Endothelial cell of umbilical vein (primary cell): ENCODE measurements at regions not wholly inside any gene's neighbourhood (a gene's known extent, or its start where the extent isn't known, plus 50 kb on each side); places are given as distances from the start of the nearest gene placed in this dataset.

ENCODE experiments used
- BruUV-seq: library from RNA; stranded (reverse); fragments of 400-500 nt; replicated peaks from 2 replicates; lab custom pipeline; 2021; lab: Mats Ljungman, UMichigan
- CTCF ChIA-PET: fragments of 300-600, 350-600 bp; sonication (Branson Sonifier 250); formaldehyde crosslinking; loops from one replicate; lab custom pipeline; 2021; ENCODE audit warnings: antibody characterized with exemption, inconsistent platforms; lab: Charles Lee
- POLR2A ChIA-PET: fragments of 300-600, 350-600 bp; sonication (Branson Sonifier 250); formaldehyde crosslinking; loops from one replicate; lab custom pipeline; 2021; ENCODE audit warnings: antibody characterized with exemption, inconsistent platforms; lab: Charles Lee
- DNase-seq: peaks from one replicate; pipeline ENCODE4 v3.0.0-alpha.2; 2011; ENCODE audit warnings: low read depth, low spot score
- FAIRE-seq: peaks from 2 replicates; lab custom pipeline; 2011; peaks lifted over from hg19 to GRCh38; lab: Jason Lieb, UNC
- H2AFZ ChIP-seq: 2 replicates; pipeline ENCODE4 v1.6.0; 2012; ENCODE audit warnings: low read depth, low read length, control low read depth, inconsistent platforms
- H3K27ac ChIP-seq: 2 replicates; pipeline ENCODE4 v1.5.1; 2011; ENCODE audit warnings: low read depth, mild to moderate bottlenecking, control low read depth, low read length, moderate library complexity; ENCODE audit not compliant: insufficient read depth
- H3K27me3 ChIP-seq, 2 experiments: 2 replicates each; pipeline versions ENCODE4 v1.6.0 to v1.6.1; 2011; ENCODE audit warnings: low read length in 2 of 2, mixed read lengths in 1 of 2; ENCODE audit not compliant: control insufficient read depth in 2 of 2, insufficient read depth in 2 of 2
- H3K36me3 ChIP-seq, 2 experiments: 2 replicates in 1 of 2; 3 replicates in 1 of 2; pipeline ENCODE4 v1.5.1; 2011; ENCODE audit warnings: low read length in 2 of 2, mild to moderate bottlenecking in 1 of 2, moderate library complexity in 1 of 2; ENCODE audit not compliant: control insufficient read depth in 2 of 2, insufficient read depth in 2 of 2; ENCODE audit errors: extremely low read depth in 1 of 2
- H3K4me1 ChIP-seq: 3 replicates; pipeline ENCODE4 v1.5.1; 2011; ENCODE audit warnings: mild to moderate bottlenecking, low read length; ENCODE audit not compliant: control insufficient read depth, insufficient read depth; ENCODE audit errors: extremely low read depth
- H3K4me2 ChIP-seq: 2 replicates; pipeline ENCODE4 v1.6.1; 2011; ENCODE audit warnings: low read length, control low read depth, mixed read lengths; ENCODE audit not compliant: insufficient read depth
- H3K4me3 ChIP-seq, 3 experiments: fragments of 200-600 bp in 1 of 3; sonication (generic), shearing (Covaris generic) in 1 of 3; replicated peaks in 1 of 3; 2 replicates each; pipeline ENCODE4 v1.5.1; 2011 to 2016; ENCODE audit warnings: control low read depth in 3 of 3, low read length in 3 of 3, mild to moderate bottlenecking in 2 of 3, inconsistent platforms in 1 of 3, low read depth in 1 of 3, moderate library complexity in 1 of 3; ENCODE audit not compliant: insufficient read depth in 1 of 3
- H3K79me2 ChIP-seq: 2 replicates; pipeline ENCODE4 v1.6.0; 2012; ENCODE audit warnings: low read length, inconsistent platforms; ENCODE audit not compliant: control insufficient read depth, insufficient read depth
- H3K9ac ChIP-seq: replicated peaks from 2 replicates; pipeline ENCODE3; 2011; ENCODE audit warnings: low read length, control low read depth; ENCODE audit not compliant: insufficient read depth; ENCODE audit errors: extremely low read depth
- H3K9me1 ChIP-seq: replicated peaks from 3 replicates; pipeline ENCODE4 v1.6.0; 2011; ENCODE audit warnings: mild to moderate bottlenecking, low read length; ENCODE audit not compliant: control insufficient read depth, insufficient read depth; ENCODE audit errors: extremely low read depth
- H3K9me3 ChIP-seq: replicated peaks from 2 replicates; pipeline ENCODE4 v1.5.1; 2012; ENCODE audit warnings: low read length, inconsistent platforms; ENCODE audit not compliant: control insufficient read depth, insufficient read depth
- H4K20me1 ChIP-seq: replicated peaks from 2 replicates; pipeline ENCODE3; 2011; ENCODE audit warnings: mild to moderate bottlenecking, low read length; ENCODE audit not compliant: control insufficient read depth, insufficient read depth; ENCODE audit errors: extremely low read depth
- CTCF ChIP-seq, 2 donors: IDR thresholded peaks; 1 replicate in 1 of 2; 2 replicates in 1 of 2; pipeline ENCODE4 v1.5.1; 2011; ENCODE audit warnings: low read length in 2 of 2, mild to moderate bottlenecking in 2 of 2, moderate library complexity in 2 of 2, control low read depth in 1 of 2, inconsistent platforms in 1 of 2, low read depth in 1 of 2; ENCODE audit not compliant: insufficient read depth in 1 of 2; ENCODE audit errors: extremely low read depth in 1 of 2
- EZH2 ChIP-seq: IDR thresholded peaks from 2 replicates; pipeline ENCODE4 v1.6.1; 2012; ENCODE audit warnings: borderline replicate concordance, low read depth, mild to moderate bottlenecking, moderate library complexity, low read length, inconsistent platforms; ENCODE audit not compliant: severe bottlenecking
- FOS ChIP-seq: IDR thresholded peaks from 2 replicates; pipeline ENCODE4 v1.6.1; 2011; ENCODE audit warnings: mild to moderate bottlenecking, low read length, moderate library complexity, borderline replicate concordance; ENCODE audit not compliant: insufficient read depth
- GATA2 ChIP-seq: IDR thresholded peaks from 2 replicates; pipeline ENCODE4 v1.7.0; 2011; ENCODE audit warnings: low read depth, mild to moderate bottlenecking, moderate library complexity, mixed read lengths, low read length; ENCODE audit not compliant: insufficient read length, insufficient read depth
- JUN ChIP-seq: IDR thresholded peaks from 2 replicates; pipeline ENCODE4 v1.6.1; 2011; ENCODE audit warnings: borderline replicate concordance, low read depth; ENCODE audit not compliant: insufficient read length, insufficient read depth
- MAX ChIP-seq: IDR thresholded peaks from 2 replicates; pipeline ENCODE4 v1.6.1; 2011; ENCODE audit not compliant: insufficient read depth, insufficient read length
- MYC ChIP-seq: IDR thresholded peaks from one replicate; pipeline ENCODE4 v1.6.1; 2011; ENCODE audit warnings: mild to moderate bottlenecking, low read depth, low read length
- POLR2A ChIP-seq: IDR thresholded peaks from 2 replicates; pipeline ENCODE4 v1.6.1; 2012; ENCODE audit warnings: low read depth, mild to moderate bottlenecking, control low read depth, low read length
- POLR2AphosphoS5 ChIP-seq: IDR thresholded peaks from 2 replicates; pipeline ENCODE4 v1.6.1; 2012; ENCODE audit warnings: low read depth, mild to moderate bottlenecking, control low read depth, low read length, moderate library complexity; ENCODE audit not compliant: insufficient read depth
- dilution Hi-C: fragments of 300-500 bp; cut with MboI; formaldehyde crosslinking; loops from one replicate; pipeline ENCODE4 v1.15.0; 2019; ENCODE audit warnings: low sequenced_read_pairs; ENCODE audit not compliant: extremely low pct_ligation_motif_present
- intact Hi-C: fragments of 100-400 bp; cut with micrococcal nuclease; formaldehyde crosslinking; loops from one replicate; pipeline ENCODE4 v1.10.0; 2022

GRCh38 chr4:12170308-12170707 is 741.6 kb upstream of the HS3ST1 start:
- Histone ChIP-seq H3K9me3 (no peaks in the 10 kb centered on the region), H3K9ac (no peak overlapping the region), H2AFZ (no peak overlapping the region), H3K27ac (no peak overlapping the region), H3K27me3 (no peaks in the 10 kb centered on the region), H3K9me1 (no peaks in the 10 kb centered on the region), H3K79me2 (no peaks in the 10 kb centered on the region), H3K4me3 (no peak overlapping the region), H3K4me1 (no peaks in the 10 kb centered on the region), H4K20me1 (no peaks in the 10 kb centered on the region), H3K4me2 (no peak overlapping the region), H3K36me3 (no peaks in the 10 kb centered on the region)
- DNase-seq (no peak), FAIRE-seq (no peak)
- no TSS peak for BruUV-seq
- CTCF ChIA-PET, result no interaction called here
- intact Hi-C loops (no loop called here), dilution Hi-C loops (no loop called here)
- POLR2A ChIA-PET, result no interaction called here
- TF ChIP-seq JUN (no peak), CTCF (IDR thresholded peaks at IDR 0.05; ENCODE audit: extremely low read depth in 1 of 2, insufficient read depth in 1 of 2, low read depth in 1 of 2, low read length in 2 of 2) (no peak), MYC (no peak), MAX (no peak), EZH2 (no peak)

GRCh38 chr4:12165616-12166015 is 736.9 kb upstream of the HS3ST1 start:
- ChIA-PET CTCF (no interaction called here), POLR2A (no interaction called here)
- H3K4me3 ChIP-seq, result no peak overlapping the region
- H3K9me3 ChIP-seq, result no peaks in the 10 kb centered on the region
- no peaks in the 10 kb centered on the region for H4K20me1 ChIP-seq
- H3K4me2 ChIP-seq, result no peak overlapping the region
- FAIRE-seq (no peak), DNase-seq (no peak)
- no peaks in the 10 kb centered on the region for H3K79me2 ChIP-seq
- BruUV-seq, result no TSS peak
- H3K27ac ChIP-seq, result no peak overlapping the region
- H3K27me3 ChIP-seq, result no peaks in the 10 kb centered on the region
- dilution Hi-C loops, result no loop called here
- intact Hi-C loops, result no loop called here
- no peaks in the 10 kb centered on the region for H3K36me3 ChIP-seq
- TF ChIP-seq MYC, result no peak
- no peak for TF ChIP-seq FOS
- no peak for TF ChIP-seq POLR2A
- TF ChIP-seq JUN, result no peak
- no peak for TF ChIP-seq EZH2
- TF ChIP-seq CTCF (IDR thresholded peaks at IDR 0.05; ENCODE audit: extremely low read depth in 1 of 2, insufficient read depth in 1 of 2, low read depth in 1 of 2, low read length in 2 of 2), result no peak
- no peak for TF ChIP-seq POLR2AphosphoS5
- TF ChIP-seq GATA2, result no peak
- no peak for TF ChIP-seq MAX
- H3K9me1 ChIP-seq, result no peaks in the 10 kb centered on the region
- no peak overlapping the region for H3K9ac ChIP-seq
- no peak overlapping the region for H2AFZ ChIP-seq
- no peaks in the 10 kb centered on the region for H3K4me1 ChIP-seq
